ENCODE measurements at regions not wholly inside any gene's neighbourhood (a gene's known extent, or its start where the extent isn't known, plus 50 kb on each side); places are given as distances from the start of the nearest gene placed in this dataset.
"Not testable (repeated sequence)": the region's sequence is repeated elsewhere in the genome, so short reads cannot be mapped to it uniquely, and the experiment has no call there.

DNA sequence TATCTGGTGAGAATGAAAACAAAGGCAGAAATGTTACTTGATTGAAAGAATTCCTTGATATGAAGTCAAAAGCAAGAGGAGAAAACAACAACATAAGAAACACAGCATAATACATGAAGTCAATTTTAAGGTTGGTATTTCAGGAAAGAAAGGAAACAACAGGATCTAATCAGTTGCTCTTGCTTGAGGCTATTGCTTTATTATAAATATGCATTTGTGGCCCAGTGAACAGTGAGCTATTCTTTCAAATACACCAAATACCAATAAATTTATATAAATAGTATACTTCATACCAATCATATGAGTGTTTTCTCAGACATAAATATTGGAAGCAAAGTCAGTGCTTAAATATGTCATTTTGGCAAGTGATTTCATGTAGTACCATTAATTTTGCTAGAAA is 806.6 kb downstream of the NXPH1 start:
- DNase-seq: no peak

DNA sequence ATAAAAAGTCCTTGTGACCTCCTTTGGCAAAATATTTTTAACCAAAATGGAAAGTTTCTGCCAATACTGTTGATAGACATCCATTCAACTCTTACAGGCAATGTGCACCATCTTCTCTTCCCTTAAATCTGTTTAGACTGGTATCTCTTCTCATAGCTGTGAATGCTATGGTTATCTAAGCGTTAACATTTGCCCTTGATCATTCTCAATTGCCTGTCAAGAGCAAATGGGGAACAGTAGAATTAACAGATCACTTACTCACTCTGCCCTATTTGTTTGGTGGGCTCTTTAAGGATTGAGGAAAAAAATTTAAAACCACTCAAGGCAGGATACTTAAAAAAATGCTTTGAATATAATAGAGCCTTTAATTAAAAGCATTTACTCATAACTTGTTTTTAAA is 808.4 kb downstream of the NXPH1 start:
- DNase-seq: no peak

DNA sequence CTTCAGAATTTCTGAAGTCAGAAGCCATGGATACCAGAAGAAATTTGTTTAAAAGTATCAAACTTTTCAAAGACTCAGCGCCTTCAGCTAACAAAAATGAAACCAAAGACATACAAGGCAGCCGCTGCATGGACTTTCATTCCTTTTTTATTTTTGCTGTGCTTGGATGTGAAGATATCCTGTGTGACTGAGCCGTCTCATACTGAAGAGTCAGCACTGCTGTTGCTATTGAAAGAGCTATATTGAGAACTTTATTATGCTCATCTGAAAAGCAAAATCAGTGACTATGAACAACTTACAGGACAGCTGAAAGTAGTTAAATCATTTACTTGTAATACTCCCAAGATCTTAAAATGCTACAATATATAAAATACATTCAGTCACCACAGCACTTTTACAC is 809.2 kb downstream of the NXPH1 start:
- no peak for DNase-seq

DNA sequence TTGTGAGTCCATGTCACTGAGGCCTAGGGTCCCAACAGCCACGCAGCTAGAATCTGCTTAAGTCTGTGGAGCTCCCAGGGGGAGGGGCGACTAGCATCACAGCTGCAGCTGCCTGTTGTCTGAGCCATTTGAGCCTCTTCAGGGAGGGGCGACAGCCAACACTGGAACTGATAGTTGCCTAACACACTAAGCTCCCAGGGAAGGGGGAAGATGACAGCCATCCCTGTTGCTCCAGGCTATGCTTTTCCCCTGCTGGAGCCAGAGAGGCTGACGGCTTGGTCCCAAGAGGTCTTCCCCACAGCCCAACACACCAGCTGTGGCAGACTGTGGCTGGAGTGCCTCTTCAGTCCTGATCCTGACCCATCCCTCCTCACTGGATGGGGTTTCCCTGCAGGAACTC is 817.5 kb downstream of the NXPH1 start:
- DNase-seq: no peak

DNA sequence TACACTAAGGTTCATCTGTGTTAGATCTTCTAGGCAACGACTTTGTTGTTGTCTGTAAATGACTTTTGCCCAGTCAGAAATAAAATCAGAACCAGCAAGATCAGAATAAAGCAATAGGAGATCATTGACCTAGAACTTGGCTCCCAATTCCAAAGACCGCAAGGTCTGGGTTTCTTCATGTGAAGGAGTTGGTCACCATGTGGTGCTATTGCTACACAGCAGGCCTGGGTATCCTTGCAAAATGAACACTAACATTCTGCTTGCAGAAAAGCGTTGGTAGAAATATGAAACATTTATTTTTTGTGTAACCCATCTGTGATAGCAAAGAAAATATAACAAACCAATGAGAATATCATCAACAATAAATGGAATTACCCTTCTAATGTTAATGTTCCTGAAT is 831.0 kb downstream of the NXPH1 start:
- DNase-seq: no peak

DNA sequence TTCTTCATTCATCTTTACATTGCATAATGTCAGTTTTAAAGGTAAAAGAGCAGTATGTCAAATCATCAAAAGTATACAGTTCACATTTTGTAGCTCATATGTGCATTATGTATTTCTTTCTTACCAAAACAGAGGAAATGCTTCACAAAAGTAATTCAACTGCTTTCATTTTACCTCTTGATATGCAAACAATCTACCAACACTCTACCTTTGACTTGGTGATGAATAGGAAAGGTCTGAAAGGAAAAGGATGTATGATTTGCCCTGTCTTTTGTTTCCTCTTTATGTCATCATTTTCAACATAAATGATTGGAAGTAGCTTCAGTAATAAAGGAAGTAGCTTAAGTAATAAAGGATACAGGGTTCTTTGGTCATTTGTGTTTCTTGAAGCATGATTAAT is 846.7 kb downstream of the NXPH1 start:
- DNase-seq: no peak

DNA sequence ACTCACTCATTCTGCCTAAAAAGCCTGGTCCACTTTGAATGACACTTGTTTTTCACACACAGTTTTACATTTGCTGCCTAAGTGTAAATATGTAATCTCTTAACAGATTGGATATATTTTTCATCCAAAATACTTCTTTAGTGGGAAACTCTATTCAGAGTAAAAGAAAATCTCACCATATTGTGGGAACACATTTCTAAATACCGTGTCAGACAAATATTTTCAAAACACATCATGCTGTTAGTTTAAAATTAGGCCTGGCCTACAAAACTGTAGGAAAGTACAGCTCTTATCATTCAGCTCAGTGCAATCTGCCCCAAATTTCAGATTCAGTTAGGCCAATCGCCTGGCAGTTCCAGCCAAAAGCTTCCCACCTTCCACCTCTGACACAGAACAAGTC is 849.8 kb downstream of the NXPH1 start:
- DNase-seq: no peak

DNA sequence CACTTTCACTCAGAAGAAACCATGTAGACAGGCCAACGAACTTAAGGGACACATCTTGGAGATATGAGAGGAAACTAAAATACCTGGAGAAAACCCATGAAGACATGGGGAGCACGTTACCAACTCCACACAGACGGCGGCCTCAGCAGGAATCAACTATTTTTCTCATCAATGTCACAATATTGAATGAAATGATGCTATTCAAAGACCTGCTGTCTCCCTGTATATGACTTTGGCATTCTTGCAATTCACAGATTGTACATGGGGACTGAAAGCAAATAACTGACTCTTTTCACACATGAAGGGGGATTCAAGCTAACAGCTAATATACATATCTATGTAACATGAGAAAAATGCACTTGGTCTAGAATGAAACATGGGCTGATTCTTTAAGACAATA is 869.0 kb downstream of the NXPH1 start:
- no peak for DNase-seq

DNA sequence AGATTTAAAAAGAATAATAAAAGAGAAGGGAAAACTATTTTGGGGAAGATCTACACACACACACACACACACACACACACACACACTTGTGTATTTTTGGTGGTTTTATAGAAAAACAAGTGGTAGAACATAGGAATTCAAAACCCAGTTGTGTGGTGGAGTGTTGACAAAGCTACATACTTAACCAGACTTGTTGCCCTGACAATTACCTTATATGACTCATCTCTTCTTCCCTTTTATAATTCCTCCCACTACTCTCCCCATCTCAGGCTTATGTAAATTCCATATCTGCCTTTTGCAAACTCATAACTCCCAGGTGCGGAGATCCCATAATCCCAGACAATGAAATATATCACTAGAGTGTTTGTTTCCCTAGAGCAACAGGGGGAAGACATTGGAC is 873.7 kb downstream of the NXPH1 start:
- no peak for DNase-seq

DNA sequence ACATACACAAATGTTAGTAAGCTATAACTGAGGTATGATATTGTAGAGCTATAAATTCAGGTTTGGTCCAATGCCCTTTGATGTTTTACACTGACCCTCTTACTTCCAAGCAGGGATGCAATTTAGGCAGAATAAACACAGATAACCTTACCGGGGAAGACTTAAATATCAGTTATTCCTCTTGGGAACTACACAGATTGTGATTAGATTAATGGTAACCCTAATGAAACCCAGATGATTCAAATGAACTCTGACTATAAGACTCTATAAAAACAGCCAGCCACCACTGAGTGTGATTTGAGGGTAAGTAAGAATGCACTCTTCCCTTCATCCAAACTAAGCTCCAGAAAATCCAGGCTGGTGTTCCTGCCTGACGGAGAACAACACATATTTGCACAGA is 891.1 kb downstream of the NXPH1 start:
- no peak for DNase-seq

DNA sequence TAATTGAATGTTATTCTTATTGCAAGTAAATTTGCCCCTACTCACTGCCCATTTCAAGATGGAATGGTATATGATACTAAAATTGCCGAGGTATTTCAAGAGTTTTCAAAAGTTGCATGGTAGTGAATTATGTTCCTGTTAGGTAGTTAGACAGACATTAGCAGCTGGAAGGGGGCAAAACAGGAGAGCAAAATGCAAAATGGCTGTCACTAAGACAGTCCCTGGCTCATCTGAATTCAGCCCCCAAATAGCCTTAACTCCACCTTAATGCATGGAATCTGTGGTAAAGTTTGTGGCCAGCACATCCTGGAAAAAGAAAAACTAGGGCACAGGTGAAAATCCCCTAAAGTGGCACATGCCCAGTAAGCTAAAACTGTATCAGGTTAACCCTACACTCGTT is 894.9 kb downstream of the NXPH1 start:
- DNase-seq: no peak

DNA sequence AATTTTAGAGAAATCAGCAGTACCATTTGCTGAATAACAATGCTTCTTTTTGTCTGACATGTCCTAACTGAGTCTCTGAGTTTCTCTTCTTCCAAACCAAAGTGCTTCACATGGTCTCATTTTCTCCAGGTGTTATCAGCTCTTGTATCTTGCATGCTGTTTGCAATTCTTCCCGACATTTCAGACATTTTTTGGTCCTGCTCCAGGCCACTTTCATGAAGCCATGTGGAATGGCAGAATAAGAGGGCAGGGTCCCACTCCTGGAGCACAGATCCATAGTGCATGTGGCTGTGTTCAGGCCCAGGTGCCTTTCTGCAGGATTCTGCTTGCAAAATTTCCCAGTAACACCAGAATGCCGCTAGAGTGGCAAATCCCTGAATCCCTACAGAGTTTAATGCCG is 916.2 kb downstream of the NXPH1 start:
- DNase-seq: no peak

DNA sequence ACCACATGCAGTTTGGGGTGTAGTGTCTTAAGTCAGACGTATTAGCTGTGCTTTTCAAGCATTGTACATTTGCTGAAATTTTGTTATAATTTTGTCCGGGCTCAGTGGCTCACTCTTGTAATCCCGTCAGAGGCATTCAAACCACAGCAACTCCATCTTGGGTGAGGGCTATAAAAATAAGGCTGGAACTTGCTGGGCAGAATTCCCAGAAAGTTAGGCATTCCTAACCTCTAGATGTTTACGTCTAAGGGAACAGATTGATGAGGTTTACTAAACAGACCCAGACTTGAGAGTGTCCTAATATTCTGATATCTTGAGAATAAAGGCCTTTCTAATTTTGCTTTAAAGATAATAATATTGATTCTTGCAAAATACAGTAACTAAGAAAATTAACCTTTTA is 957.8 kb downstream of the NXPH1 start:
- DNase-seq: no peak

DNA sequence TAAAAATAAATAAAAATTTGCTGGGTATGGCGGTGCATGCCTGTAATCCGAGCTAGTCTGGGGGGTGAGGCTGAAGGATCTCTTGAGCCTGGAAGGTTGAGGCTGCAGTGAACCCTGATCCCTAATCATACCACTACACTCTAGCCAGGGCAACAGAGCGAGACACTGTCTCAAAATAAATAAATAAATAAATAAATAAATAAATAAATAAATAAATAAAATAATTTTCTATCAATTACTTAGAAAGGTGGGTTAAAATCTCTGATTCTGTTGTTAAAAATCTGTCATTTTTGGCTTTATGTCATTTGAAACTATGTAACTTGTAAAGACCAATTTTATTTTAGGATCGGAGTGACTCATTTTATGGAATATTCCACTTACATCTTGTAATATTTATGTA is 958.6 kb downstream of the NXPH1 start:
- no peak for DNase-seq

DNA sequence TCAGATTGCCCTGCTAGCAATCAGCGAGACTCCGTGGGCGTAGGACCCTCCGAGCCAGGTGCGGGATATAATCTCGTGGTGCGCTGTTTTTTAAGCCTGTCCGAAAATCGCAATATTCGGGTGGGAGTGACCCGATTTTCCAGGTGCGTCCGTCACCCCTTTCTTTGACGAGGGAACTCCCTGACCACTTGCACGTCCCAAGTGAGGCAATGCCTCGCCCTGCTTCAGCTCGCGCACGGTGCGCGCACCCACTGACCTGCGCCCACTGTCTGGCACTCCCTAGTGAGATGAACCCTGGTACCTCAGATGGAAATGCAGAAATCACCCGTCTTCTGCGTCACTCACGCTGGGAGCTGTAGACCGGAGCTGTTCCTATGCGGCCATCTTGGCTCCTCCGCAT is 971.0 kb downstream of the NXPH1 start:
- not testable (repeated sequence) for DNase-seq

DNA sequence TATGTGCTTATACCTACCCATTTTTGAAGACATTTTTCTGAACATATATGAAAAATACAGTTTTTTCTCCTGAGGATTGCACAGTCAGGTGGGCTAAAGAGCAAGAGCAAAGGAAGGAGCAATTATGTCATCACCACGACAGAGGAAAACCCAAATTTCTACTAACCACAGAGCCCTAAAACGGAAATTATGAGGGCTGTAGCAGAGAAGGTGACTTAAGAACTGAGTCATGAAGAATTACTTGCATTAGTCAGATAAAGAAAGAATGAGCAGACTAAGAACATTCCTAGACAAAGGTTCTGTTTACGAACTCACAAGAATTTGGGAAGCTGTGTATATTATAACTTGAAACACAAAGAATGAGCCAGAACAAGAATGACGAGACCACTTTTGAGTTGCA is 974.4 kb downstream of the NXPH1 start:
- DNase-seq: no peak

DNA sequence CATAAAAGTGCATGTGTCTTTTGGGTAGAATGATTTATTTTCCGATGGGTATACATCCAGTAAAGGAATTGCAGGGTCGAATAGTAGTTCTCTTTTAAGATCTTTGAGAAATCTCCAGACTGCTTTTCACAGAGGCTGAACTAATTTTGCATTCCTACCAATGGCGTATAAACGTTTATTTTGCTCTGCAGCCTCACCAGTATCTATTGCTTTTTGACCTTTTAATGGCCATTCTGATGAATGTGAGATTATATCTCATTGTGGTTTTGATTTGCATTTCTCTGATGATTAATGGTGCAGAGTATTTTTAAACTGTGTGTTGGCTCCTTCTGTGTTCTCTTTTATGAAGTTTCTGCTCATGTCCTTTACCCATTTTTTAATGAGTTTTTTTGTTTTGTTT is 1020.1 kb downstream of the NXPH1 start:
- no peak for DNase-seq

DNA sequence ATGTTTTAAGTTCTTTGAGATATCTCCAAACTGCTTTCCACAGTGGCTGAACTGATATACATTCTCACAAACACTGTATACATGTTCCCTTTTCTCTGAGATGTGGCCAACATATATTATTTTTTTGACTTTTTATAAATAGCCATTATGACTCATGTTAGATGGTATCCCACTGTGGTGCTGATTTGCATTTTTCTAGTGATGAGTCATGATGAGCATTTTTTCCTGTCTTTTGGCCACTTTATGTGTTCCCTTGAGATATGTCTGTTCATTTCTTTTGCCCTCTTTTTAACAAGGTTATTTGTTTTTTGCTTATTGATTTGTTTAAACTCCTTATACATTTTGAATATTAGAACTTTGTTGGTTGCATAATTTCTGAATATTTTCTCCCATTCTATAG is 1055.1 kb downstream of the NXPH1 start:
- no peak for DNase-seq

DNA sequence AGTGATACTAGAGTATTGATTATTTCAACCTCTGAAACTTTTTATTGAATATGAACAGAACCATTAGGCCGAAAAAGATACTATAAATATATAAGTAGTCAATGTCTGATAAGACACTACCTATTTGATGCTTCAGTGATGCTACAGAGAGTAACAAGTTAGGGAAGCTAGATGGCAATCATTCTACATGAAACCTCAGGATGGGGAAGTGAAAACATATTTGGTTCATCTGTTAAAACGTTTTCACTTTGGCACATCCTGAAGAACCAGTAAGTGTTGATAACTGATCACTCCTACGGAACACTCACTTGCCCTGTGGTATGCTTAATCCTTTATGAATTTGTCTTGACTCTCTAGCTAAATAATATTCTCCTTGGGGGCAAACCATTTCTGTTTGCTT is 1064.9 kb downstream of the NXPH1 start:
- no peak for DNase-seq

DNA sequence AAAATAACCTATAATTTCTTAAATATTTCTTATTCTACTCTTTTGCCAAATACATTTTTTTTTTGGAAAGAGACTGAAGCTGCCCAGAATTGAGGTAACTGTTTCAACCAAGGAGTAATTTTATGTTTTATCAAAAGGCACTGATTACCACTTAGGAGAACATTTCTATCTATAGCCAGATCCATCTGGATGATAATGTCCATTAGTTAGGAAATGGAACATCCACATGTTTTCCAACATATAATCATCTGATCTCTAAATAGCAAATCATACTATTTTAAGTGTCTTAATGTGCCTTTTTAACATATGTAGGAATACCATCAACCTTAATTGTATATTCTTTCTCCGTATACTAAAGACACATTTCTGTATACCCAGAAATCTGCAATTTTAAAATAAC is 1068.9 kb downstream of the NXPH1 start:
- DNase-seq: no peak

DNA sequence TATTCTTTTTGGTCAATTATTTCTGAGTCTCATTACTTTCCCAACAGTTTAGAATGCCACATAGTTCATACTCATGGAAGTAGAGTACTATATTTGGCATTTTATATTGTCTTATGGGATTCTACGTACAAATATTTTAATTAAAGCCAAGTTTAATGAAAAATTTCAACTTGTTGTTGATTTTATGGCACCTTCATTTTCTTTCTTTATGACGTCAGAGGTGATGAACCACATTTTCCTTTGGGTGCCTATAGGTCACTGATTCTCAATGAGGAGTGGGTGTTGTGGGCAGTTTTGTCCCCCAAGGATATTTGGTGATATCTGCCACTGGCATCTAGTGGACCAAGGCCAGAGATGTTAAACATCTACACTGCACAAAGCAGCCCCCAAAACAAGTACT is 1071.3 kb downstream of the NXPH1 start:
- DNase-seq: no peak

DNA sequence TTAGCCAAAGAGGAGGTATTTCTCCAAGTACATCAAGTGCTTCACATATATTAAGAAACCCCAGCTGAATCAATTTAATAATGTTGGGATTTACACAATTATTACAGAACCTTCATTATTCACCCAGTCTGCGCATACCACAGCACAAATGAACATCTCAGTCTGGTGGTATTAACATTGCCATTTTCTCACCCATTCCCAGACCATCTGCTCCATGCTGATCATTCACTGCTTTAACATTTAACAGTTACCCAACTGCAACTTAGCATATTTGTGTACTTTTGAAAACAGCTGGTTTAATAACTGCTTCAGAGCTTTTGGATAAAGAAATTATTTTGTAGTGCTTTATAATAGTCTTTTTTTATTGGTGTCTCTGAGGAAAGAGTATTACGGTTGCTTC is 1072.1 kb downstream of the NXPH1 start:
- no peak for DNase-seq

DNA sequence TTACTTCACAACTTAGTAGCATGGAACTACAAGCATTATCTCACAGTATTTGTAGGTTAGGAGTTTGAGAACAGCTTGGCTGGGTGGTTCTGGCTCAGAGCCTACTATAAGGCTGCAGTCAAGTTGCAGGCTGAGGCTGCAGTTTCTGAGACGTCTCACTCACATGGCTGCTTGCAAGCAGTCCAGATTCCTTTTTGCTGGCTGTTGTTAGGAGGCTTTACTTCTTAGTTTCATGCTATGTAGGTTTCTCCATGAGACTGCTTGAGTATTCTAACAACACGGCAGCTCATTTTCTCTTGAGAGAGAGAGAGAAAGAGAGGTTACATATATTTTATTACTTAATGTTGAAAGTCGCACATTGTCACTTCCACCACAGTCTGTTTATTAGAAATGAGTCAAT is 1073.9 kb downstream of the NXPH1 start:
- DNase-seq: no peak

DNA sequence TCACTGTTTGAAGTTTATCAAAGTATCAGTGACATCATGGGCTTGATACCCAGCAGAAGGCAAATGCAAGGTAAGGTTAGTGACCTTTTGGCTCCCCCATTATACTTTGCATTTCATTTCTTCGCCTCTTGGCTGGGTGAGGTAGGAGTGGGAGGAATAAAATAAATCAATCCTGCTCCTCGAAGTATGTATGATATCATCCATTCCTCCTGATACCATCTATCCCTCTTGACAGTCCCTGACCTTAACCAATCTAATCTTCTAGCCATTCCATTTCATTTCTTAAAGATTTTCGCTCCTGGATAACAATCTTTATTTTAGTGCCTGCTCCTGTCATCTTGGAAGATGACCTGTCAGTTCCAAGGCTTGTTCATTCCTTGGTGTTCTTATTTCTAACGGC is 1083.3 kb downstream of the NXPH1 start:
- DNase-seq: no peak

DNA sequence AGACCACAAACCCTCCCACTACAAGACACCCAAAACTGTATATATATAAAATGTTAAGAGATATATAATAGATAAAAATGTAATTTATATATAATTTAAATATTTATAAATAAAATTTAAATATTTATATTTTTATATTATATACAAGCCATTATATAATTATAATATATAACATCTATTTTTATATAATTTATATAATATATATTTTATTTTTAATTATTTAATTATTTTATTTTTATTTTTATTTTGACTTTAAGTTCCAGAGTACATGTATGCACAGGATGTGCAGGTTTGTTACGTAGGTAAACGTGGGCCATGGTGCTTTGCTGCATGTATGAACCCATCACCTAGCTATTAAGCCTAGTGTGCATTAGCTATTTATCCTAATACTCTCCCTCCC is 1090.2 kb downstream of the NXPH1 start:
- DNase-seq: no peak

DNA sequence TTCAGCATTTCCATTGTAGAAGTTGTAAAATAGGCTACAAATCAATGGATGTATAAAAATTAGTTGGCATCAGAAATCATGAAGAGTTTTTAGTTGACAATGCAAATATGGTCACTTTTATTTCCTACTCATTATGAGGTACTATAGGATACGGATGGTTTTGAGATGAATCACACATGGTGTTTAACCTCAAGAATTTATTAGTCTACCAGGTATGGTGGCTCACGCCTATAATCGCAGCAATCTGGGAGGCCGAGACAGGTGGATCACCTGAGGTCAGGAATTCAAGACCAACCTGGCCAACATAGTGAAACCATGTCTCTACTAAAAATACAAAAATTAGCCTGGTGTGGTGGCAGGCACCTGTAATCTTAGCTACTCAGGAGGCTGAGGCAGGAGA is 1119.0 kb downstream of the NXPH1 start:
- not testable (repeated sequence) for DNase-seq

DNA sequence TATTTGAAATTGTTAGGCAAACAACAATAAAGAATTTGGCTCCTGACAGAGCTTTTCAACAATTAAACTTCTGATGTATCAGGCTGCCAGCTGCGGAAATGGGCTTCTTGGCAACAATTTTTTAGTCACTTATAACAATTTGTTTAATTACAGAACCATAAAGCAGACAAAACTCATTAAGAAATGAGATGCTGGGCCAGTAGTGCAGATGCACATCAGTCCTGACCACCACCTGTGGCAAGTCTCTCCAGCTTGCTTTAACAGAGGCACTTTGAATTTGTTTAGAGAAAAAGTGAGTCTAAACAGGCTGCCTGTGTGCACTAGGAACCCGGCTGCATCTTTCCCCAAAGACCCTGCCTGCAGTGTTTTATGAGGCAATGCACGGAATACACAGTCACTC is 1124.4 kb downstream of the NXPH1 start:
- peak; percentile 77 for DNase-seq
